Keratinocyte (primary cell): ENCODE measurements at regions not wholly inside any gene's neighbourhood (a gene's known extent, or its start where the extent isn't known, plus 50 kb on each side); places are given as distances from the start of the nearest gene placed in this dataset.

Experiments used
- DNase-seq: peaks from one replicate; pipeline ENCODE4 v3.0.0-alpha.2; 2011; ENCODE audit warnings: low read depth, missing footprints, low spot score
- FAIRE-seq: peaks from 2 replicates; lab custom pipeline; 2011; peaks lifted over from hg19 to GRCh38; lab: Jason Lieb, UNC
- H2AFZ ChIP-seq: 2 replicates; pipeline ENCODE4 v1.6.0; 2012; ENCODE audit warnings: low read length, control low read depth, inconsistent platforms; ENCODE audit not compliant: control insufficient read depth
- H3K27ac ChIP-seq: 2 replicates; pipeline ENCODE4 v1.5.1; 2011; ENCODE audit warnings: low read length; ENCODE audit not compliant: control insufficient read depth, insufficient read depth
- H3K27me3 ChIP-seq: 3 replicates; pipeline ENCODE4 v1.6.0; 2011; ENCODE audit warnings: low read length; ENCODE audit not compliant: control insufficient read depth, insufficient read depth; ENCODE audit errors: extremely low read depth
- H3K36me3 ChIP-seq, 2 experiments: 2 replicates in 1 of 2; 3 replicates in 1 of 2; pipeline ENCODE4 v1.5.1; 2011; ENCODE audit warnings: low read length in 2 of 2, mild to moderate bottlenecking in 1 of 2; ENCODE audit not compliant: control insufficient read depth in 2 of 2, insufficient read depth in 2 of 2; ENCODE audit errors: extremely low read depth in 1 of 2
- H3K4me1 ChIP-seq: 3 replicates; pipeline ENCODE4 v1.5.1; 2011; ENCODE audit warnings: low read length; ENCODE audit not compliant: control insufficient read depth, insufficient read depth; ENCODE audit errors: extremely low read depth
- H3K4me2 ChIP-seq: 3 replicates; pipeline ENCODE4 v1.6.0; 2011; ENCODE audit warnings: low read depth, low read length; ENCODE audit not compliant: control insufficient read depth, insufficient read depth; ENCODE audit errors: extremely low read depth
- H3K4me3 ChIP-seq, 3 experiments: fragments of 200-600 bp in 1 of 3; sonication (generic) in 1 of 3; 2 replicates in 2 of 3; 3 replicates in 1 of 3; pipeline ENCODE4 v1.5.1; 2011 to 2016; ENCODE audit warnings: low read length in 3 of 3, mild to moderate bottlenecking in 3 of 3, control low read depth in 2 of 3, inconsistent platforms in 1 of 3, low read depth in 1 of 3, mixed read lengths in 1 of 3, mixed run types in 1 of 3, moderate library complexity in 1 of 3; ENCODE audit not compliant: control insufficient read depth in 2 of 3, insufficient read depth in 2 of 3; ENCODE audit errors: extremely low read depth in 1 of 3
- H3K79me2 ChIP-seq: 2 replicates; pipeline ENCODE4 v1.6.0; 2012; ENCODE audit warnings: low read length; ENCODE audit not compliant: control insufficient read depth, insufficient read depth
- H3K9ac ChIP-seq: 3 replicates; pipeline ENCODE4 v1.6.0; 2011; ENCODE audit warnings: low read length; ENCODE audit not compliant: control insufficient read depth, insufficient read depth; ENCODE audit errors: extremely low read depth
- H3K9me1 ChIP-seq: 3 replicates; pipeline ENCODE4 v1.6.0; 2011; ENCODE audit warnings: low read length; ENCODE audit not compliant: control insufficient read depth, insufficient read depth; ENCODE audit errors: extremely low read depth
- H3K9me3 ChIP-seq: 2 replicates; pipeline ENCODE4 v1.5.1; 2012; ENCODE audit warnings: low read depth, low read length; ENCODE audit not compliant: control insufficient read depth
- H4K20me1 ChIP-seq: 3 replicates; pipeline ENCODE4 v1.6.0; 2011; ENCODE audit warnings: low read length; ENCODE audit not compliant: control insufficient read depth, insufficient read depth; ENCODE audit errors: extremely low read depth
- CTCF ChIP-seq, 3 experiments: IDR thresholded peaks in 1 of 3; conservative IDR thresholded peaks in 1 of 3; optimal IDR thresholded peaks in 1 of 3; 2 replicates in 2 of 3; 3 replicates in 1 of 3; pipeline versions ENCODE3 to v1.5.1; 2011; ENCODE audit warnings: low read length in 3 of 3, mild to moderate bottlenecking in 3 of 3, moderate library complexity in 2 of 3, control low read depth in 1 of 3, inconsistent platforms in 1 of 3; ENCODE audit not compliant: insufficient read depth in 2 of 3; ENCODE audit errors: extremely low read depth in 1 of 3
- EZH2 ChIP-seq: IDR thresholded peaks from one replicate; pipeline ENCODE4 v1.6.1; 2012; ENCODE audit warnings: inconsistent platforms, mild to moderate bottlenecking, low read length, moderate library complexity
- dilution Hi-C: fragments of 300-500 bp; cut with MboI; formaldehyde crosslinking; loops from one replicate; pipeline ENCODE4 v1.7.0; 2020; ENCODE audit warnings: low sequenced_read_pairs; ENCODE audit not compliant: extremely low pct_ligation_motif_present

DNA sequence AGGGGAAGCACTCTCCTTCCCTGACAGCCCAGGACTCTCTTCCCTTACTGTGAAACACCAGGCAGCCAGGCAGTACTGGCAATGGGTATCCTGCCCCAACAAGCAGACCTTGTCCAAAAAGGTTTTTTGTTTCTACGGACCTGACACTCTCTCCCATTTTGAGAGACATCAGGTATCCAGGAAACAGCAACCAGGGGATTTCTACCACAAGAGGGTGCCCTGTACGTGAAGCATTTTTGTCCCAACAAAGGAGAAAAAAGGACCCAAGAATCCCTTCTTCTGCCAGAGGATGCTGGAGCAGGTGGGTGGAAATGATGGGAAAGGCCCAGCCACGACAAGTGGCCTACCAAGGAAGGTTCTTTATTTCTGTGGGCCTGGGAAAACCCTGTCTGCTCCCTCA is 65.7 kb upstream of the FGF13 start:
- DNase-seq (no peak), FAIRE-seq (no peak)
- Histone ChIP-seq H3K9me1 (no peaks in the 10 kb centered on the region), H3K4me2 (no peak overlapping the region), H3K36me3 (no peaks in the 10 kb centered on the region), H3K9me3 (no peaks in the 10 kb centered on the region), H3K4me1 (no peaks in the 10 kb centered on the region), H3K79me2 (no peaks in the 10 kb centered on the region), H4K20me1 (no peaks in the 10 kb centered on the region), H3K27ac (no peak overlapping the region), H2AFZ (no peak overlapping the region), H3K4me3 (no peak overlapping the region), H3K9ac (no peak overlapping the region), H3K27me3 (no peaks in the 10 kb centered on the region)
- TF ChIP-seq CTCF (optimal IDR thresholded peaks at IDR 0.05 in 1 of 3, IDR thresholded peaks at IDR 0.05 in 1 of 3, conservative IDR thresholded peaks at IDR 0.05 in 1 of 3; ENCODE audit: extremely low read depth in 1 of 3, insufficient read depth in 2 of 3, low read length in 3 of 3) (peak in 1 of 3 experiments; percentile 21), EZH2 (no peak)
- dilution Hi-C loops: no loop called here

GRCh38 chrX:138775517-138775916 is 64.0 kb upstream of the FGF13 start:
- no peak overlapping the region for H3K27ac ChIP-seq
- FAIRE-seq: no peak
- no peaks in the 10 kb centered on the region for H3K36me3 ChIP-seq
- TF ChIP-seq CTCF (optimal IDR thresholded peaks at IDR 0.05 in 1 of 3, IDR thresholded peaks at IDR 0.05 in 1 of 3, conservative IDR thresholded peaks at IDR 0.05 in 1 of 3; ENCODE audit: extremely low read depth in 1 of 3, insufficient read depth in 2 of 3, low read length in 3 of 3) (peak in 1 of 3 experiments; percentile 22), EZH2 (no peak)
- no peaks in the 10 kb centered on the region for H3K9me3 ChIP-seq
- H3K9me1 ChIP-seq: no peaks in the 10 kb centered on the region
- no peak overlapping the region for H3K4me2 ChIP-seq
- H3K4me3 ChIP-seq: no peak overlapping the region
- H3K79me2 ChIP-seq: no peaks in the 10 kb centered on the region
- H3K4me1 ChIP-seq: no peaks in the 10 kb centered on the region
- H2AFZ ChIP-seq: no peak overlapping the region
- H4K20me1 ChIP-seq: no peaks in the 10 kb centered on the region
- H3K27me3 ChIP-seq: no peaks in the 10 kb centered on the region
- no peak for DNase-seq
- H3K9ac ChIP-seq: no peak overlapping the region
- dilution Hi-C loops: no loop called here
